Activated naive CD8-positive, alpha-beta T cell (primary cell): ENCODE measurements at regions not wholly inside any gene's neighbourhood (a gene's known extent, or its start where the extent isn't known, plus 50 kb on each side); places are given as distances from the start of the nearest gene placed in this dataset.
"Not testable (repeated sequence)": the region's sequence is repeated elsewhere in the genome, so short reads cannot be mapped to it uniquely, and the experiment has no call there.

ENCODE experiments used
- H3K27ac Mint-ChIP-seq: one replicate; pipeline ENCODE4 v1.8.0; 2021; ENCODE audit warnings: mixed read lengths
- H3K27me3 Mint-ChIP-seq: one replicate; pipeline ENCODE4 v1.8.0; 2021; ENCODE audit warnings: mixed read lengths
- H3K36me3 Mint-ChIP-seq: one replicate; pipeline ENCODE4 v1.8.0; 2021; ENCODE audit warnings: mixed read lengths
- H3K4me1 Mint-ChIP-seq: one replicate; pipeline ENCODE4 v1.8.0; 2021; ENCODE audit warnings: low read depth, mixed read lengths
- H3K4me3 Mint-ChIP-seq: one replicate; pipeline ENCODE4 v1.8.0; 2021; ENCODE audit warnings: mild to moderate bottlenecking, mixed read lengths
- H3K9me3 Mint-ChIP-seq: one replicate; pipeline ENCODE4 v1.8.0; 2021; ENCODE audit warnings: low read depth, mixed read lengths

GRCh38 chr7:23887660-23888059 lies 177.6 kb downstream of the STK31 start:
- H3K27ac Mint-ChIP-seq = no peak overlapping the region

GRCh38 chr7:23888958-23889357 lies 178.9 kb downstream of the STK31 start:
- Mint-ChIP-seq H3K4me3 (no peak overlapping the region), H3K36me3 (no peaks in the 10 kb centered on the region), H3K27ac (no peak overlapping the region), H3K27me3 (peaks cover 4% of the 10 kb centered on the region), H3K9me3 (no peaks in the 10 kb centered on the region), H3K4me1 (peaks cover 12% of the 10 kb centered on the region)

More at GRCh38 chr7:23887660-23888059, 177.6 kb downstream of the STK31 start:
- no peaks in the 10 kb centered on the region for H3K36me3 Mint-ChIP-seq
- no peaks in the 10 kb centered on the region for H3K9me3 Mint-ChIP-seq
- no peak overlapping the region for H3K4me3 Mint-ChIP-seq
- H3K4me1 Mint-ChIP-seq = no peaks in the 10 kb centered on the region
- H3K27me3 Mint-ChIP-seq = peaks cover 4% of the 10 kb centered on the region

GRCh38 chr7:23889566-23889965 lies 179.5 kb downstream of the STK31 start:
- H3K9me3 Mint-ChIP-seq = no peaks in the 10 kb centered on the region
- H3K27me3 Mint-ChIP-seq = peaks cover 4% of the 10 kb centered on the region
- peaks cover 18% of the 10 kb centered on the region for H3K4me1 Mint-ChIP-seq
- no peak overlapping the region for H3K27ac Mint-ChIP-seq
- no peaks in the 10 kb centered on the region for H3K36me3 Mint-ChIP-seq
- no peak overlapping the region for H3K4me3 Mint-ChIP-seq

- Mint-ChIP-seq H3K4me1 (peaks cover 31% of the 10 kb centered on the region), H3K36me3 (no peaks in the 10 kb centered on the region), H3K4me3 (no peak overlapping the region), H3K9me3 (no peaks in the 10 kb centered on the region), H3K27me3 (peaks cover 1% of the 10 kb centered on the region), H3K27ac (no peak overlapping the region)
Measured at GRCh38 chr7:23892019-23892418, 182.0 kb downstream of the STK31 start.

GRCh38 chr7:23893176-23893941 lies 183.3 kb downstream of the STK31 start:
- Mint-ChIP-seq H3K9me3 (no peaks in the 10 kb centered on the region), H3K4me3 (peak overlapping the region; percentile 45), H3K27me3 (peaks cover 1% of the 10 kb centered on the region), H3K4me1 (peaks cover 31% of the 10 kb centered on the region), H3K36me3 (no peaks in the 10 kb centered on the region), H3K27ac (no peak overlapping the region)

GRCh38 chr7:23893942-23894891 lies 184.2 kb downstream of the STK31 start:
- Mint-ChIP-seq H3K36me3 (no peaks in the 10 kb centered on the region), H3K9me3 (no peaks in the 10 kb centered on the region), H3K27me3 (peaks cover 1% of the 10 kb centered on the region), H3K4me3 (peak overlapping the region; percentile 45), H3K4me1 (peaks cover 31% of the 10 kb centered on the region), H3K27ac (peak overlapping the region; percentile 30)

GRCh38 chr7:23894892-23895569 lies 185.0 kb downstream of the STK31 start:
- H3K27ac Mint-ChIP-seq = peak overlapping the region; percentile 30
- H3K4me1 Mint-ChIP-seq = peaks cover 31% of the 10 kb centered on the region
- H3K27me3 Mint-ChIP-seq = peaks cover 3% of the 10 kb centered on the region

GRCh38 chr7:23895666-23896096 lies 185.7 kb downstream of the STK31 start:
- H3K27ac Mint-ChIP-seq = no peak overlapping the region
- H3K4me3 Mint-ChIP-seq = no peak overlapping the region

More at GRCh38 chr7:23894892-23895569, 185.0 kb downstream of the STK31 start:
- H3K4me3 Mint-ChIP-seq = peak overlapping the region; percentile 44
- no peaks in the 10 kb centered on the region for H3K36me3 Mint-ChIP-seq
- H3K9me3 Mint-ChIP-seq = no peaks in the 10 kb centered on the region

GRCh38 chr7:23898619-23899018 lies 188.6 kb downstream of the STK31 start:
- Mint-ChIP-seq H3K9me3 (no peaks in the 10 kb centered on the region), H3K4me3 (no peak overlapping the region), H3K27ac (no peak overlapping the region), H3K27me3 (peaks cover 9% of the 10 kb centered on the region), H3K4me1 (peaks cover 22% of the 10 kb centered on the region), H3K36me3 (no peaks in the 10 kb centered on the region)

More at GRCh38 chr7:23895666-23896096, 185.7 kb downstream of the STK31 start:
- Mint-ChIP-seq H3K27me3 (peaks cover 2% of the 10 kb centered on the region), H3K36me3 (no peaks in the 10 kb centered on the region), H3K9me3 (no peaks in the 10 kb centered on the region), H3K4me1 (peaks cover 31% of the 10 kb centered on the region)

GRCh38 chr7:23904901-23905300 lies 194.9 kb downstream of the STK31 start:
- H3K9me3 Mint-ChIP-seq, H3K36me3 Mint-ChIP-seq, H3K27ac Mint-ChIP-seq, H3K4me3 Mint-ChIP-seq, H3K4me1 Mint-ChIP-seq: not testable (repeated sequence)
- H3K27me3 Mint-ChIP-seq = peaks cover 13% of the 10 kb centered on the region

GRCh38 chr7:23907012-23907411 lies 197.0 kb downstream of the STK31 start:
- Mint-ChIP-seq H3K27ac (no peak overlapping the region), H3K36me3 (no peaks in the 10 kb centered on the region), H3K4me1 (no peaks in the 10 kb centered on the region), H3K9me3 (no peaks in the 10 kb centered on the region), H3K4me3 (no peak overlapping the region), H3K27me3 (peaks cover 7% of the 10 kb centered on the region)

- H3K4me1 Mint-ChIP-seq = no peaks in the 10 kb centered on the region
- no peak overlapping the region for H3K27ac Mint-ChIP-seq
- H3K4me3 Mint-ChIP-seq = no peak overlapping the region
- H3K36me3 Mint-ChIP-seq = no peaks in the 10 kb centered on the region
- no peaks in the 10 kb centered on the region for H3K9me3 Mint-ChIP-seq
- H3K27me3 Mint-ChIP-seq = peaks cover 8% of the 10 kb centered on the region
Measured at GRCh38 chr7:23909426-23909825, 199.4 kb downstream of the STK31 start.

GRCh38 chr7:23912065-23912464 lies 202.0 kb downstream of the STK31 start:
- H3K4me1 Mint-ChIP-seq = no peaks in the 10 kb centered on the region
- peaks cover 8% of the 10 kb centered on the region for H3K27me3 Mint-ChIP-seq
- no peaks in the 10 kb centered on the region for H3K9me3 Mint-ChIP-seq
- no peaks in the 10 kb centered on the region for H3K36me3 Mint-ChIP-seq
- H3K4me3 Mint-ChIP-seq = no peak overlapping the region
- no peak overlapping the region for H3K27ac Mint-ChIP-seq

- H3K27me3 Mint-ChIP-seq = peaks cover 8% of the 10 kb centered on the region
- H3K4me3 Mint-ChIP-seq = no peak overlapping the region
- H3K36me3 Mint-ChIP-seq = no peaks in the 10 kb centered on the region
- no peak overlapping the region for H3K27ac Mint-ChIP-seq
- no peaks in the 10 kb centered on the region for H3K4me1 Mint-ChIP-seq
- H3K9me3 Mint-ChIP-seq = no peaks in the 10 kb centered on the region
Measured at GRCh38 chr7:23913016-23913415, 203.0 kb downstream of the STK31 start.

- no peak overlapping the region for H3K27ac Mint-ChIP-seq
- H3K27me3 Mint-ChIP-seq = peaks cover 12% of the 10 kb centered on the region
- H3K9me3 Mint-ChIP-seq = no peaks in the 10 kb centered on the region
- H3K4me1 Mint-ChIP-seq = no peaks in the 10 kb centered on the region
- H3K36me3 Mint-ChIP-seq = no peaks in the 10 kb centered on the region
- no peak overlapping the region for H3K4me3 Mint-ChIP-seq
Measured at GRCh38 chr7:23915236-23915635, 205.2 kb downstream of the STK31 start.
